ENCODE measurements at regions not wholly inside any gene's neighbourhood (a gene's known extent, or its start where the extent isn't known, plus 50 kb on each side); places are given as distances from the start of the nearest gene placed in this dataset.

DNA sequence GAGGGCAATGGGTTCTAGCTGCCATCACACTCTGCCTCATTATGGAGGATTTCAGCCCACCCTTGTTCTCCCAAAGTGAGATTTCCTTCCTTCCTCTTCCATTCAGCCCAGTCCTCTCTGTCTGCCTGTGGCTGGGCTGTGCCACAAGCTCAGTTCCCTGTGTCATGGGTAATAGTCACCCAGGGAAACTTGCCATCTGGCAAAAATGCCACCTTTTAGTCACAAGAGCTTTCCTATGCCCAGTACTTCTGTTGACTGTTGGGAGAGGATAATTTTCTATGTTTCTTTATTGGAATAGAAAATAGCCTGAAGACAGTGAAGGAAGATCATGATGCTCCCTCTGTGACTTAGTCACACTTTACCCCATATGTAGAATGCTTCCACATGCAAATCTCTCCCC, 71.4 kb downstream of the TLR4 start:
- no peaks in the 10 kb centered on the region for H3K27me3 ChIP-seq (ENCODE audit: insufficient read depth, low read length)
- H2AFZ ChIP-seq (ENCODE audit: low read length): no peak overlapping the region
- H3K4me1 ChIP-seq (ENCODE audit: insufficient read depth, low read length): peaks cover 8% of the 10 kb centered on the region
- no peak for DNase-seq (ENCODE audit: insufficient read length, low spot score, missing footprints)
- no peak overlapping the region for H3K27ac ChIP-seq (ENCODE audit: low read depth, low read length)
- no peaks in the 10 kb centered on the region for H3K79me2 ChIP-seq (ENCODE audit: insufficient read depth, low read length)
- no peaks in the 10 kb centered on the region for H3K9me3 ChIP-seq (ENCODE audit: low read depth, low read length)
- H3K4me2 ChIP-seq (ENCODE audit: insufficient read depth, low read length): no peak overlapping the region
- no peak overlapping the region for H3K4me3 ChIP-seq (ENCODE audit: insufficient read depth, low read length)
- no peak for TF ChIP-seq CTCF (IDR thresholded peaks at IDR 0.05; ENCODE audit: extremely low read depth, low read depth, low read length)
- no peaks in the 10 kb centered on the region for H3K36me3 ChIP-seq (ENCODE audit: insufficient read depth, low read length)
- no peaks in the 10 kb centered on the region for H4K20me1 ChIP-seq (ENCODE audit: insufficient read depth, low read length)

DNA sequence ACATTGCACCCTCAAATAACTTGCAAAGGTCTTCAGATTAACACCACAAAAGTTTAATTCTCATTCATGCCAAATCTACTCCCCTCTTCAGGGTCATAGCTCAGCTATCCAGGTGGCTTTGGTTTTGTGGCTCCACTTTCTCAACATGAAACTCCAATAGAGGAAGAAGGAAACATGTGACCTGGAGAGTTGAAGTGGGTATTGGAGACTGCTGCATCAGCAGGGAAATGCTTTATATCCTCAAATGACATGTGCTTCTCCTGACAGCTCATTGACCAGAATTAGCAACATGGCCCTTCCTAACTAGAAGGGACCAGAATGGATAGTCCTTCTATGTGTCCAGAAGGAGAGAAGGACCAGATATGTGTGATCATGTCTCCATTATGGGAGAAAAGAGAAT, 73.6 kb downstream of the TLR4 start:
- H4K20me1 ChIP-seq (ENCODE audit: insufficient read depth, low read length): no peaks in the 10 kb centered on the region
- no peak overlapping the region for H3K4me2 ChIP-seq (ENCODE audit: insufficient read depth, low read length)
- peaks cover 4% of the 10 kb centered on the region for H3K4me1 ChIP-seq (ENCODE audit: insufficient read depth, low read length)
- TF ChIP-seq CTCF (IDR thresholded peaks at IDR 0.05; ENCODE audit: extremely low read depth, low read depth, low read length): no peak
- no peaks in the 10 kb centered on the region for H3K9me3 ChIP-seq (ENCODE audit: low read depth, low read length)
- no peaks in the 10 kb centered on the region for H3K36me3 ChIP-seq (ENCODE audit: insufficient read depth, low read length)
- no peak for DNase-seq (ENCODE audit: insufficient read length, low spot score, missing footprints)
- no peak overlapping the region for H3K27ac ChIP-seq (ENCODE audit: low read depth, low read length)
- H2AFZ ChIP-seq (ENCODE audit: low read length): no peak overlapping the region
- H3K27me3 ChIP-seq (ENCODE audit: insufficient read depth, low read length): no peaks in the 10 kb centered on the region
- no peaks in the 10 kb centered on the region for H3K79me2 ChIP-seq (ENCODE audit: insufficient read depth, low read length)
- no peak overlapping the region for H3K4me3 ChIP-seq (ENCODE audit: insufficient read depth, low read length)

DNA sequence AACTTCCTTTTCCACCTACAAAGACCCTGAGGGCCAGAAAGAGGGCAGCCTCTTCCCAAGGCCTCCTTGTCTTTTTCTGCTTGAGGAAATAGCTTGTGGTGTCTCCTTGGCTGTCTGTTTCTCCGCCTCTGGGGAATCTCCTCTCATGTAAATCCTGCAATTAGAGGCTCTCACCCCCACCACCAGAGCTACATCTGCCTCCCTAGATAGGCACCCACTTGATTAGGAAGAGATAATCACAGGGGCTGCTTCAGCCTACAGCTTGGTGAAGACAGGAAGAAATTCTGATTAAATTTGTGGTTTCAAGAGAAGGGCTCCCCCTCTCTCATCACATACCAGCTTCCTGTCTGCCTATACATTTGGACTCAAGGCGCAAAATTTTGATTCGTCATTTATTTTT, 75.6 kb downstream of the TLR4 start:
- peaks cover 5% of the 10 kb centered on the region for H3K4me1 ChIP-seq (ENCODE audit: insufficient read depth, low read length)
- H3K27me3 ChIP-seq (ENCODE audit: insufficient read depth, low read length): no peaks in the 10 kb centered on the region
- H3K4me2 ChIP-seq (ENCODE audit: insufficient read depth, low read length): no peak overlapping the region
- H4K20me1 ChIP-seq (ENCODE audit: insufficient read depth, low read length): no peaks in the 10 kb centered on the region
- H3K79me2 ChIP-seq (ENCODE audit: insufficient read depth, low read length): no peaks in the 10 kb centered on the region
- H3K4me3 ChIP-seq (ENCODE audit: insufficient read depth, low read length): no peak overlapping the region
- no peak overlapping the region for H3K27ac ChIP-seq (ENCODE audit: low read depth, low read length)
- no peak overlapping the region for H2AFZ ChIP-seq (ENCODE audit: low read length)
- no peaks in the 10 kb centered on the region for H3K36me3 ChIP-seq (ENCODE audit: insufficient read depth, low read length)
- no peak for DNase-seq (ENCODE audit: insufficient read length, low spot score, missing footprints)
- no peak for TF ChIP-seq CTCF (IDR thresholded peaks at IDR 0.05; ENCODE audit: extremely low read depth, low read depth, low read length)
- no peaks in the 10 kb centered on the region for H3K9me3 ChIP-seq (ENCODE audit: low read depth, low read length)

DNA sequence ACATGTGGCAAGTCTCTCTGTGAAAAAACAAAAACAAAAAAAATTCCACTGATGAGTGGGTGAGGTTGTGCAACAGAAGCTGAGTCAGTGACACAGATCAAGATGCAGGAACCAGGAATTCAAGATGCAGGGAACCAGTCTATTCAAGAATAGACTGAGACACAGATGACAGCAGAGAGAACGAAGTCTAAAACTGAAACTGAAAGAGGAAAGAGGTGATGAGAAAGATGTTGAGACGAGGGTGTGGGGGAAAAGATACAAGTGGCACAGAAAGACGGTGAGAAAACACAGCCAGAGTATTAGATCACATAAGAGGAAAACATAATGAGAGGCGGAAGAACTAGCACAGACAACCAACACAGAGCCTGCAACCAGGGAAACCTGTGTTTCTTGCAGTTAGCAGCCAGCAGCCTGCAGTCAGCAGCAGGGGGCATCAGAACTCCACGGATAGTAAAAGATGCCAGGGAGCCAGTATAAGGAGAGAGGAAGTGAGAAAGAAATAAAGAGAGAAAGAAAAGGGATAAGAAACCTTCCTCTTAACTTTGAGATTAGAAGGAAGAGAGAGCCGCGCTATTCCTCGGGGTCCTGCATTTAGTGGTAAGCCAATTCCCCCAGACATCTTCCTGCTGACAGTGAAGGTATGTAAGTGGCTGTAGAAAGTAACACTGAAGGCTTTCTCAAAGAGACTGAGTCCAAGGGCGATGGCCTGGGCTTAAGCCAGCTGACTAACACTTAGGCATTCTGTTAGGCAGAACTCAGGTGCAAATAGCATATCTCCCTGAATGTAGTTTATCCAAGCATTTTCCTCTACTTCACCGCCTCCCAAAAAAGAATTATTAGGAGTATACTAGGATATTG, 79.0 kb downstream of the TLR4 start:
- no peaks in the 10 kb centered on the region for H3K36me3 ChIP-seq (ENCODE audit: insufficient read depth, low read length)
- peaks cover 5% of the 10 kb centered on the region for H3K4me1 ChIP-seq (ENCODE audit: insufficient read depth, low read length)
- H4K20me1 ChIP-seq (ENCODE audit: insufficient read depth, low read length): no peaks in the 10 kb centered on the region
- TF ChIP-seq CTCF (IDR thresholded peaks at IDR 0.05; ENCODE audit: extremely low read depth, low read depth, low read length): peak; percentile 96
- peak overlapping the region; percentile 71 for H3K4me3 ChIP-seq (ENCODE audit: insufficient read depth, low read length)
- no peaks in the 10 kb centered on the region for H3K9me3 ChIP-seq (ENCODE audit: low read depth, low read length)
- H3K79me2 ChIP-seq (ENCODE audit: insufficient read depth, low read length): no peaks in the 10 kb centered on the region
- DNase-seq (ENCODE audit: insufficient read length, low spot score, missing footprints): peak; percentile 68
- peak overlapping the region; percentile 83 for H3K4me2 ChIP-seq (ENCODE audit: insufficient read depth, low read length)
- peak overlapping the region; percentile 70 for H3K27ac ChIP-seq (ENCODE audit: low read depth, low read length)
- peak overlapping the region; percentile 73 for H2AFZ ChIP-seq (ENCODE audit: low read length)
- no peaks in the 10 kb centered on the region for H3K27me3 ChIP-seq (ENCODE audit: insufficient read depth, low read length)
